K562 (cell line): ENCODE measurements at regions not wholly inside any gene's neighbourhood (a gene's known extent, or its start where the extent isn't known, plus 50 kb on each side); places are given as distances from the start of the nearest gene placed in this dataset.

Experiments used
- ATAC-seq: fragments of 200-7000 bp; cut with Tn5 transposase; 3 replicates; pipeline ENCODE4 v1.9.1; 2020; ENCODE audit warnings: moderate library complexity
- BruUV-seq: library from RNA; stranded (reverse); fragments of 400-500 nt; replicated peaks from 2 replicates; lab custom pipeline; 2021; lab: Mats Ljungman, UMichigan
- CTCF ChIA-PET: fragments of 300-600 bp; formaldehyde crosslinking; extraction: SDS; loops from one replicate; lab custom pipeline; 2021; ENCODE audit warnings: low intra/inter-chr PET ratio; lab: Yijun Ruan, JAX
- POLR2A ChIA-PET: fragments of 300-600, 350-650 bp; sonication (Branson Sonifier 250); formaldehyde crosslinking; extraction: SDS; loops from one replicate; lab custom pipeline; 2021; ENCODE audit warnings: antibody characterized with exemption, inconsistent platforms; lab: Yijun Ruan, JAX
- DNase-seq, 4 experiments: peaks; one replicate each; pipeline versions ENCODE4 v3.0.0 to v3.0.0-alpha.2; 2011 to 2018; ENCODE audit warnings: low spot score in 3 of 4, mixed read lengths in 3 of 4; ENCODE audit errors: extremely low read depth in 1 of 4
- FAIRE-seq: peaks from 2 replicates; lab custom pipeline; 2011; peaks lifted over from hg19 to GRCh38; lab: Jason Lieb, UNC
- H2AFZ ChIP-seq: 2 replicates; pipeline ENCODE4 v1.6.0; 2011; ENCODE audit warnings: low read depth, low read length, control low read depth, inconsistent platforms
- H3K27ac ChIP-seq: fragments of 200-600 bp; 3 replicates; pipeline ENCODE4 v1.8.0; 2011; ENCODE audit warnings: low read depth, mild to moderate bottlenecking, control low read depth, inconsistent platforms, low read length, moderate library complexity, mixed read lengths; ENCODE audit errors: extremely low read depth
- H3K27me3 ChIP-seq, 2 experiments: fragments of 300-600 bp in 1 of 2; 2 replicates in 1 of 2; 3 replicates in 1 of 2; pipeline versions ENCODE4 v1.6.0 to v1.8.0; 2011; ENCODE audit warnings: inconsistent platforms in 2 of 2, low read length in 2 of 2, mild to moderate bottlenecking in 1 of 2, mixed read lengths in 1 of 2, moderate library complexity in 1 of 2; ENCODE audit not compliant: control insufficient read depth in 2 of 2, insufficient read depth in 2 of 2
- H3K36me3 ChIP-seq: fragments of 300-600 bp; 3 replicates; pipeline ENCODE4 v1.8.0; 2011; ENCODE audit warnings: mild to moderate bottlenecking, low read length, inconsistent platforms; ENCODE audit not compliant: control insufficient read depth, insufficient read depth
- H3K4me1 ChIP-seq, 2 experiments: fragments of 200-600 bp in 1 of 2; replicated peaks in 1 of 2; 2 replicates in 1 of 2; 3 replicates in 1 of 2; pipeline versions ENCODE4 v1.5.1 to v1.8.0; 2011; ENCODE audit warnings: inconsistent platforms in 2 of 2, low read length in 2 of 2, mild to moderate bottlenecking in 1 of 2, mixed read lengths in 1 of 2, moderate library complexity in 1 of 2; ENCODE audit not compliant: control insufficient read depth in 2 of 2, insufficient read depth in 2 of 2
- H3K4me2 ChIP-seq: 2 replicates; pipeline ENCODE4 v1.6.1; 2011; ENCODE audit warnings: low read length, control low read depth, inconsistent platforms, mixed read lengths; ENCODE audit not compliant: insufficient read depth
- H3K4me3 ChIP-seq: fragments of 200-600 bp; sonication (generic), shearing (Covaris generic); 2 replicates; pipeline ENCODE4 v1.5.1; 2016; ENCODE audit warnings: control low read depth, inconsistent platforms
- H3K79me2 ChIP-seq: fragments of 200-600 bp; 3 replicates; pipeline ENCODE4 v1.8.0; 2011; ENCODE audit warnings: low read length, inconsistent platforms; ENCODE audit not compliant: control insufficient read depth, insufficient read depth
- H3K9ac ChIP-seq, 2 experiments: 2 replicates each; pipeline versions ENCODE4 v1.6.0 to v1.6.1; 2011; ENCODE audit warnings: low read depth in 2 of 2, low read length in 2 of 2, control low read depth in 1 of 2, inconsistent platforms in 1 of 2, mild to moderate bottlenecking in 1 of 2, mixed read lengths in 1 of 2; ENCODE audit not compliant: insufficient read depth in 1 of 2
- H3K9me1 ChIP-seq: one replicate; pipeline ENCODE4 v1.6.0; 2011; ENCODE audit warnings: inconsistent platforms, mild to moderate bottlenecking, low read length, moderate library complexity; ENCODE audit not compliant: control insufficient read depth, insufficient read depth
- H3K9me3 ChIP-seq: replicated peaks from 2 replicates; pipeline ENCODE4 v1.5.1; 2011; ENCODE audit warnings: low read depth, low read length, inconsistent platforms; ENCODE audit not compliant: control insufficient read depth, insufficient read depth
- H4K20me1 ChIP-seq: replicated peaks from 2 replicates; pipeline ENCODE4 v1.6.1; 2011; ENCODE audit warnings: low read length, inconsistent platforms, mixed read lengths; ENCODE audit not compliant: control insufficient read depth, insufficient read depth
- BCL6 ChIP-seq: fragments of 250-450 bp; sonication (Bioruptor Pico); IDR thresholded peaks from 2 replicates; pipeline ENCODE4 v1.4.0; 2020
- CEBPB ChIP-seq: fragments of 450-650 bp; IDR thresholded peaks from 2 replicates; pipeline ENCODE4 v1.6.1; 2016; ENCODE audit warnings: missing genetic modification characterization, missing compliant biosample characterization
- CEBPG ChIP-seq, 3 experiments: fragments of 200-800 bp in 1 of 3; sonication (Bioruptor generic) in 1 of 3; sonication (generic) in 1 of 3; formaldehyde crosslinking in 1 of 3; IDR thresholded peaks in 2 of 3; conservative IDR thresholded peaks in 1 of 3; 2 replicates each; pipeline versions ENCODE4 v1.6.1 to v1.8.0; 2016 to 2022; ENCODE audit warnings: missing compliant biosample characterization in 2 of 3, missing genetic modification characterization in 2 of 3, mild to moderate bottlenecking in 1 of 3, missing genetic modification reagents in 1 of 3
- NFRKB ChIP-seq: fragments of 450-650 bp; IDR thresholded peaks from 2 replicates; pipeline ENCODE4 v1.6.1; 2016; ENCODE audit warnings: low read depth
- XRCC5 ChIP-seq: fragments of 200-400 bp; formaldehyde crosslinking; IDR thresholded peaks from 2 replicates; pipeline ENCODE4 v1.6.1; 2017; ENCODE audit warnings: low read depth, mild to moderate bottlenecking, low read length
- ZNF121 ChIP-seq: sonication (generic); formaldehyde crosslinking; conservative IDR thresholded peaks from 2 replicates; pipeline ENCODE4 v1.8.0; 2022; ENCODE audit warnings: missing genetic modification reagents
- WGBS: fragments of 100-300 bp; shearing (Covaris generic); methylation state at CpG from one replicate; pipeline ENCODE4 v1.1.6; 2016; ENCODE audit warnings: low coverage, mixed read lengths; ENCODE audit not compliant: insufficient coverage; ENCODE audit errors: missing lambda C conversion rate; 5-methylcytosine and 5-hydroxymethylcytosine counted together
- in situ Hi-C: fragments of 300-500 bp; cut with MboI; formaldehyde crosslinking; loops from 4 replicates; pipeline ENCODE4 v1.15.0; 2018; ENCODE audit warnings: inconsistent platforms, mixed read lengths
- intact Hi-C: fragments of 100-400 bp; cut with micrococcal nuclease; formaldehyde crosslinking; loops from 2 replicates; pipeline ENCODE4 v1.14.2; 2022
- TF ChIP-seq, protein P1 (sequence below): sonication (generic); formaldehyde crosslinking; IDR thresholded peaks from 2 replicates; pipeline ENCODE4 v1.8.1; 2023; ENCODE audit warnings: missing genetic modification reagents, mild to moderate bottlenecking, borderline replicate concordance

DNA sequence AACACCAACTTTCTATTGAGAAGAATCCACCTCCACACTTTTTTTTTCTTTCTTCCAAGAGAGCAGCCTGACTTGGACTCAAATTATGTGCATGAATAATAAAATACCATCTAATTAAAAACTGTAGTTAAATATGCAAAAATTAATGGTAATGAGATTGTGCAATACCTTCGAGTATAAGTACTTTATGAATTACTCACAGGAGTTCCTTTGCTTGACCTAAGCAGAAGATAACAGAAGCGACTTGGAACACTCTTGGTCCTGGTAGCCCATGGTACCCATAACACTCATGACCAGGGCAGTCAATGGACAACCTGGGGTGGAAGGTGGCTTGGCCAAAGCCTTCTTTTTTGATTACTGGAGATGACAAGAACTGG is 203.5 kb upstream of the IRX3 start:
- in situ Hi-C loops = no loop called here
- Histone ChIP-seq H3K9me1 (no peaks in the 10 kb centered on the region), H3K27ac (no peak overlapping the region), H3K9me3 (no peaks in the 10 kb centered on the region), H3K9ac (no peak overlapping the region), H3K4me1 (no peaks in the 10 kb centered on the region), H3K4me3 (no peak overlapping the region), H3K79me2 (no peaks in the 10 kb centered on the region)
- no peak for FAIRE-seq
- no TSS peak for BruUV-seq
- ATAC-seq = no peak
- TF ChIP-seq CEBPB (peak; percentile 80), NFRKB (no peak), CEBPG (CRISPR knock-in tag; IDR thresholded peaks at IDR 0.05) (no peak), CEBPG (tag; conservative IDR thresholded peaks at IDR 0.05 in 1 of 2, IDR thresholded peaks at IDR 0.05 in 1 of 2) (peak; percentile 30 to 87; a peak in 3 of 4 replicates)
- TF ChIP-seq, all 486 proteins: peak for 2
- intact Hi-C loops = no loop called here
- 0% methylated on average over 2 of the region's 2 CpGs for WGBS
- no peak for DNase-seq
- no peaks in the 10 kb centered on the region for H3K36me3 ChIP-seq
- CTCF ChIA-PET = no interaction called here
- no peak overlapping the region for H3K4me2 ChIP-seq
- no peaks in the 10 kb centered on the region for H4K20me1 ChIP-seq
- H3K27me3 ChIP-seq = no peaks in the 10 kb centered on the region; a peak in 1 of 5 replicates
- no peak overlapping the region for H2AFZ ChIP-seq
- POLR2A ChIA-PET = interaction anchor here (0.6 kb wide), 1 partner anchor 76 kb away, joined by 3 read pairs; no protein-coding TSS in a partner anchor

DNA sequence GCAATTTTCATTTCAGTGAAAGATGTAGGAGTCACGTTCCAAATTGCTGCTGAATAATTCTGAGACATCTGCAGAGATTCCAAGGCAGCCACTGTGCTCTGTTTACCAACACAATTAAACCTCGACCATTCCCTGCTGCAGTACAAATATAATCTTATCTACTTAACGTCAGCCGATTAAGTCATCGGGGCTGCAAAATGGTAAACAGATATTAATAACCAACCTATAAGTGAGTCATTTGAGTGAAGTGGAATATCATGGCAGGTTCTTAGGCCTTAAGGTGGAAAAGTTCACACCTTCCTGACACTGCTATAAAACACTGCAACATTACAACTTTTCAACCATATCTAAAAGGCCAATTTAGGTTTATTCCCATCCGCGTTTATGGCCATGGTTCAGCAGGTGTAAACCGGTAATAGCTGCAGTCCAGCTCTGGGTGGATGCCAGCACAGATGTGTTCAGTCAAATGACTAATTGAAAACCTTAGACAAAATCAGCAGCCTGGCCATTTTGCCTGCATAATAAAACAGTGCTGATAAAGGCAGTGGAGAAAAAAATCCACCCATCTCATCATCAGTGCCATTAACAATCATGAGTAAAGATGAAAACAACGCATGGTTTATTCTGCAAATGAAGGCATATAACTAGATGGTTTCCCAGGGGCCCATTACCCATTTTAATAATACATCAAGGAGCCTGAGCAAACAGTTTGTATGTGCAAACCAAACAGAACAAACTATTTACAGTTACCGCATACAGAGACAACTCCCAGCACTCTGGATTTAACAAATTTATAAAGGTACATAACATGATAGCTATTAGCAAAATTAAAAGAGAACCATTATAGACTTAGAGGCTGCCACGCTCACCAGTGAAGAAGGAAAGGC is 202.9 kb upstream of the IRX3 start:
- CTCF ChIA-PET = no interaction called here
- in situ Hi-C loops = no loop called here
- no peak for TF ChIP-seq BCL6 (CRISPR knock-in tag)
- no peak for TF ChIP-seq XRCC5
- TF ChIP-seq, protein P1, sequence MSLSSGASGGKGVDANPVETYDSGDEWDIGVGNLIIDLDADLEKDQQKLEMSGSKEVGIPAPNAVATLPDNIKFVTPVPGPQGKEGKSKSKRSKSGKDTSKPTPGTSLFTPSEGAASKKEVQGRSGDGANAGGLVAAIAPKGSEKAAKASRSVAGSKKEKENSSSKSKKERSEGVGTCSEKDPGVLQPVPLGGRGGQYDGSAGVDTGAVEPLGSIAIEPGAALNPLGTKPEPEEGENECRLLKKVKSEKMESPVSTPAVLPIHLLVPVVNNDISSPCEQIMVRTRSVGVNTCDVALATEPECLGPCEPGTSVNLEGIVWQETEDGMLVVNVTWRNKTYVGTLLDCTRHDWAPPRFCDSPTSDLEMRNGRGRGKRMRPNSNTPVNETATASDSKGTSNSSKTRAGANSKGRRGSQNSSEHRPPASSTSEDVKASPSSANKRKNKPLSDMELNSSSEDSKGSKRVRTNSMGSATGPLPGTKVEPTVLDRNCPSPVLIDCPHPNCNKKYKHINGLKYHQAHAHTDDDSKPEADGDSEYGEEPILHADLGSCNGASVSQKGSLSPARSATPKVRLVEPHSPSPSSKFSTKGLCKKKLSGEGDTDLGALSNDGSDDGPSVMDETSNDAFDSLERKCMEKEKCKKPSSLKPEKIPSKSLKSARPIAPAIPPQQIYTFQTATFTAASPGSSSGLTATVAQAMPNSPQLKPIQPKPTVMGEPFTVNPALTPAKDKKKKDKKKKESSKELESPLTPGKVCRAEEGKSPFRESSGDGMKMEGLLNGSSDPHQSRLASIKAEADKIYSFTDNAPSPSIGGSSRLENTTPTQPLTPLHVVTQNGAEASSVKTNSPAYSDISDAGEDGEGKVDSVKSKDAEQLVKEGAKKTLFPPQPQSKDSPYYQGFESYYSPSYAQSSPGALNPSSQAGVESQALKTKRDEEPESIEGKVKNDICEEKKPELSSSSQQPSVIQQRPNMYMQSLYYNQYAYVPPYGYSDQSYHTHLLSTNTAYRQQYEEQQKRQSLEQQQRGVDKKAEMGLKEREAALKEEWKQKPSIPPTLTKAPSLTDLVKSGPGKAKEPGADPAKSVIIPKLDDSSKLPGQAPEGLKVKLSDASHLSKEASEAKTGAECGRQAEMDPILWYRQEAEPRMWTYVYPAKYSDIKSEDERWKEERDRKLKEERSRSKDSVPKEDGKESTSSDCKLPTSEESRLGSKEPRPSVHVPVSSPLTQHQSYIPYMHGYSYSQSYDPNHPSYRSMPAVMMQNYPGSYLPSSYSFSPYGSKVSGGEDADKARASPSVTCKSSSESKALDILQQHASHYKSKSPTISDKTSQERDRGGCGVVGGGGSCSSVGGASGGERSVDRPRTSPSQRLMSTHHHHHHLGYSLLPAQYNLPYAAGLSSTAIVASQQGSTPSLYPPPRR (CRISPR knock-in tag) = no peak
- no peak for TF ChIP-seq ZNF121 (CRISPR knock-in tag)

More for the DNA sequence above, 202.9 kb upstream of the IRX3 start:
- H3K9me1 ChIP-seq = no peaks in the 10 kb centered on the region
- H3K9me3 ChIP-seq = no peaks in the 10 kb centered on the region
- POLR2A ChIA-PET = interaction anchor here (0.6 kb wide), 1 partner anchor 76 kb away, joined by 3 read pairs; no protein-coding TSS in a partner anchor
- FAIRE-seq (no peak), DNase-seq (no peak), ATAC-seq (no peak)
- no peak overlapping the region for H3K4me2 ChIP-seq
- BruUV-seq = no TSS peak
- no peaks in the 10 kb centered on the region for H3K36me3 ChIP-seq
- H3K79me2 ChIP-seq = no peaks in the 10 kb centered on the region
- WGBS = 1% methylated on average over 11 of the region's 11 CpGs
- no peaks in the 10 kb centered on the region for H3K4me1 ChIP-seq
- H3K27ac ChIP-seq = no peak overlapping the region
- H3K4me3 ChIP-seq = no peak overlapping the region
- H3K27me3 ChIP-seq = peaks cover 0 to 3% of the 10 kb centered on the region in 2 experiments; a peak in 1 of 5 replicates
- H2AFZ ChIP-seq = no peak overlapping the region
- intact Hi-C loops = no loop called here
- H4K20me1 ChIP-seq = no peaks in the 10 kb centered on the region
- no peak overlapping the region for H3K9ac ChIP-seq
